LNCaP clone FGC (cell line): ENCODE measurements at regions not wholly inside any gene's neighbourhood (a gene's known extent, or its start where the extent isn't known, plus 50 kb on each side); places are given as distances from the start of the nearest gene placed in this dataset.

Source experiments
- DNase-seq: peaks from one replicate; pipeline ENCODE4 v3.0.0-alpha.2; 2011; ENCODE audit warnings: low read depth
- H3K4me3 ChIP-seq: 2 replicates; pipeline ENCODE4 v1.5.1; 2011; ENCODE audit warnings: mild to moderate bottlenecking, low read depth, low read length, control low read depth
- CTCF ChIP-seq: IDR thresholded peaks from 2 replicates; pipeline ENCODE4 v1.5.1; 2012; ENCODE audit warnings: mild to moderate bottlenecking; ENCODE audit not compliant: control insufficient read depth, insufficient read depth; ENCODE audit errors: extremely low read depth

GRCh38 chr4:163868445-163868844 is 374.0 kb downstream of the TMA16 start:
- TF ChIP-seq CTCF: no peak
- DNase-seq: no peak
- no peak overlapping the region for H3K4me3 ChIP-seq

DNA sequence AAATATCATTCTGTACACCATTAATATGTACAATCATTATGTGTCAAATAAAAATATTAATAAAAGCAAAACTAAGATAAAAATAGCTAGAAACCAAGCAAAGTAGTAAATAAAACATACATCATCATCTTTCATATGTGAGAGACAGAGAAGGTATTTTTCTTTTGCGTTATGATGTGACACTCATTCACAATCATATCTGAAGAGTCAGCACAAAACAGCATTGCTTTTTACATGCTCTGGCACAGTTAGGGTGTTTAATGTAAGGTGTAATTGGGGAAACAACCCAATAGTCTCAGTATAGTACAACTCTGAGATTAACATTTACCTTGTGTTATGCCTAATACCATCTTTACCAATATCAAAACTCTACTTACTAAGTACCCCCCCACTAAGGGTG is 376.6 kb downstream of the TMA16 start:
- TF ChIP-seq CTCF: no peak
- no peak for DNase-seq
- no peak overlapping the region for H3K4me3 ChIP-seq

- no peak for DNase-seq
- H3K4me3 ChIP-seq: no peak overlapping the region
- no peak for TF ChIP-seq CTCF
These were observed 380.8 kb downstream of the TMA16 start for GRCh38 chr4:163875327-163875726.

- no peak for TF ChIP-seq CTCF
- DNase-seq: no peak
- H3K4me3 ChIP-seq: no peak overlapping the region
These were observed 384.0 kb downstream of the TMA16 start for GRCh38 chr4:163878336-163879121.

- no peak for TF ChIP-seq CTCF
- no peak for DNase-seq
These were observed 397.9 kb downstream of the TMA16 start for GRCh38 chr4:163892417-163892816.

GRCh38 chr4:163895378-163896005 is 401.0 kb downstream of the TMA16 start:
- DNase-seq: no peak
- no peak overlapping the region for H3K4me3 ChIP-seq
- TF ChIP-seq CTCF: no peak

More at GRCh38 chr4:163892417-163892816, 397.9 kb downstream of the TMA16 start:
- H3K4me3 ChIP-seq: no peak overlapping the region
